GM12873 (cell line): ENCODE measurements at regions not wholly inside any gene's neighbourhood (a gene's known extent, or its start where the extent isn't known, plus 50 kb on each side); places are given as distances from the start of the nearest gene placed in this dataset.

ENCODE experiments used
- CTCF ChIP-seq: IDR thresholded peaks from 2 replicates; pipeline ENCODE4 v1.5.1; 2012; ENCODE audit warnings: low read depth, mild to moderate bottlenecking, moderate library complexity, low read length, control low read depth; ENCODE audit not compliant: insufficient read depth; ENCODE audit errors: missing control alignments

- TF ChIP-seq CTCF: no peak
Measured at GRCh38 chr2:362924-363323, 75.0 kb upstream of the ALKAL2 start.

DNA sequence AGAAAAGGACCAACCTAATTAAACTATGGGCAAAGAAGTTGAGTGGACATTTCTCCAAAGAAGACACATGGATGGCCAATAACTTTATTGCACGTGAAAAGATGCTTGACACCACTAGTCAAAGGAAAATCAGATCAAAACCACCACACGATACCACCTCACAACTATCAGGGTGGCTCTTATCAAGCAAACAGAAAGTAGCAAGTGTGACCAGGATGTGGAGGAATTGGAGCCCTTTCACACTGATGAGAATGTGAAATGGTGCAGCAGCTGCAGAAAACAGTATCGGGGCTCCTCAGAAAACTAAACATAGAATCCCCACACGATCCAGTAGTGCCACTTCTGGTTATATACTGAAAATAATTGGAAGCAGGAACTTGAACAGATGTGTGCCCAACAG is 72.2 kb upstream of the ALKAL2 start:
- TF ChIP-seq CTCF: no peak

DNA sequence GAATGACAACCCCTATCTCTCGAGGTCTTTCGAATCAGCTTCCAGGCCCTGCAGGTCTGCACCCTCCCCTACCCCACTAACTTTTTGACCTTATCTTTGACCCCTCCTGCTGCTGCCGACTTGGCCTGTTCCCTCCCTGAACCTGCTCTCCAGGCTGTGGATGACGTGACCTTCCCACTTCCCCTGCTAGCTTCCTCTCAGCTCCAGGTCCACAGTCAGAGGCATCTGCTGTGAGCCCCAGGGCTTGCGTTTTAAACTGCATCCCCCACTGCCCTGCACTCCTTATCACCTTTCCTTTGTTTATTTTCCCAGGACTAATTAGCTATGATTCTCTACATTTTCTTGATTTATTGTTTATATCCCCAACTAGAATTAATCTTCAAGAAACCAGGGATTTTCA is 71.2 kb upstream of the ALKAL2 start:
- TF ChIP-seq CTCF: no peak

- TF ChIP-seq CTCF: no peak
Measured at GRCh38 chr2:357811-358210, 69.9 kb upstream of the ALKAL2 start.

- TF ChIP-seq CTCF: no peak
Measured at GRCh38 chr2:355773-356172, 67.9 kb upstream of the ALKAL2 start.

DNA sequence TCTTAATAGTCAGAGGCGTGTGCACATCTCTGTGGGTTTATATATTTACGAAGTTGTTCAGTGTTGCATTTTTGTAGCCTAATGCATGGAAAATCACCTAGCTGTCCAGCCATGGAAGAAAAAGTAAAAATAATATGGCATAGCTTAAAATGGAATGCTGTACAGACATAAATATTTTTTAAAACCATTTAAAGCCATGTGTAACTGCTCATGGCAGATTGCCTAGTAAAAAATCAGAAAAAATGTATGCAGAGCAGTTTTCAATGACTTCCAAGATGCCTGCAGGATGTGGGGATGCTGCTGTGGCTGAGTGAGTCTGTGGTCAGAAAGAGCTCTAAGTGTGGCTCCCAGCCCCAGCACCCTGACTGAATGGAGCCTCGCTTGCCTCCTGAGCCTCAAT is 64.8 kb upstream of the ALKAL2 start:
- TF ChIP-seq CTCF: no peak

- TF ChIP-seq CTCF: no peak
Measured at GRCh38 chr2:349390-349789, 61.5 kb upstream of the ALKAL2 start.

- TF ChIP-seq CTCF: no peak
Measured at GRCh38 chr2:348361-348916, 60.5 kb upstream of the ALKAL2 start.
